ENCODE measurements at regions not wholly inside any gene's neighbourhood (a gene's known extent, or its start where the extent isn't known, plus 50 kb on each side); places are given as distances from the start of the nearest gene placed in this dataset.

- POLR2A ChIA-PET = no interaction called here
- TF ChIP-seq, protein P1, sequence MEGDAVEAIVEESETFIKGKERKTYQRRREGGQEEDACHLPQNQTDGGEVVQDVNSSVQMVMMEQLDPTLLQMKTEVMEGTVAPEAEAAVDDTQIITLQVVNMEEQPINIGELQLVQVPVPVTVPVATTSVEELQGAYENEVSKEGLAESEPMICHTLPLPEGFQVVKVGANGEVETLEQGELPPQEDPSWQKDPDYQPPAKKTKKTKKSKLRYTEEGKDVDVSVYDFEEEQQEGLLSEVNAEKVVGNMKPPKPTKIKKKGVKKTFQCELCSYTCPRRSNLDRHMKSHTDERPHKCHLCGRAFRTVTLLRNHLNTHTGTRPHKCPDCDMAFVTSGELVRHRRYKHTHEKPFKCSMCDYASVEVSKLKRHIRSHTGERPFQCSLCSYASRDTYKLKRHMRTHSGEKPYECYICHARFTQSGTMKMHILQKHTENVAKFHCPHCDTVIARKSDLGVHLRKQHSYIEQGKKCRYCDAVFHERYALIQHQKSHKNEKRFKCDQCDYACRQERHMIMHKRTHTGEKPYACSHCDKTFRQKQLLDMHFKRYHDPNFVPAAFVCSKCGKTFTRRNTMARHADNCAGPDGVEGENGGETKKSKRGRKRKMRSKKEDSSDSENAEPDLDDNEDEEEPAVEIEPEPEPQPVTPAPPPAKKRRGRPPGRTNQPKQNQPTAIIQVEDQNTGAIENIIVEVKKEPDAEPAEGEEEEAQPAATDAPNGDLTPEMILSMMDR (IDR thresholded peaks at IDR 0.05; ENCODE audit: unreplicated experiment) = no peak
- H3K9me3 Mint-ChIP-seq (ENCODE audit: unreplicated experiment) = no peaks in the 10 kb centered on the region
- CTCF ChIA-PET = interaction anchor here (0.7 to 3.4 kb wide), 2 partner anchors 11 to 25 kb away, joined by 4 to 34 read pairs; no protein-coding TSS in a partner anchor
- intact Hi-C loops (cut with micrococcal nuclease) = no loop called here
- no TSS peak for BruUV-seq (replicated peaks)
- no peaks in the 10 kb centered on the region for H3K27me3 Mint-ChIP-seq (ENCODE audit: insufficient read depth, unreplicated experiment)
- no peaks in the 10 kb centered on the region for H3K36me3 Mint-ChIP-seq (ENCODE audit: insufficient read depth, unreplicated experiment)
- DNase-seq (ENCODE audit: unreplicated experiment) = no peak
- H3K4me1 Mint-ChIP-seq (ENCODE audit: insufficient read depth, unreplicated experiment) = peaks cover 15% of the 10 kb centered on the region
- H3K4me3 Mint-ChIP-seq (ENCODE audit: unreplicated experiment) = no peak overlapping the region
- no peak overlapping the region for H3K27ac Mint-ChIP-seq (ENCODE audit: low read depth, unreplicated experiment)
These were observed 698.5 kb downstream of the KCNA4 start for GRCh38 chr11:29318134-29318845.

GRCh38 chr11:29317694-29318093 is 699.1 kb downstream of the KCNA4 start:
- intact Hi-C loops (cut with micrococcal nuclease) = no loop called here

DNA sequence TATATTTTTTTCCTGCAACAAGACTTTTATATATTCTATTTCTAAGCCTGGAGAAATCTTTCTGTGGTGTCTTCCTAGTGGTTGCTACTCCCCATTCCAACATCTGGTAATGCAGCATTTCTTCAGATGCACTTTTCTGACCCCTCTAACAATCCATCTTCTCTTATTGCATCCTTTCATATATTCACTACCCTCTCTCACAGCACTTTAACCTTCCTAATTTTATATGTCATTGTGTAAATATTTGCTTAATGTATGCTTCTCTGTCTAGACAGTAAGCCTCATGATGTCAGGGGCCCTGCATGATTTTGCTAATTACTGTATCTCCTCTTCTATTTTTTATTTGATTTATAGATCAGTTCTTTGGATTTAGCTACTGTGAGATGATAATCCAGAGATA is 701.6 kb downstream of the KCNA4 start:
- no TSS peak for BruUV-seq (replicated peaks)
- TF ChIP-seq, protein P1 (IDR thresholded peaks at IDR 0.05; ENCODE audit: unreplicated experiment) = no peak
- H3K36me3 Mint-ChIP-seq (ENCODE audit: insufficient read depth, unreplicated experiment) = no peaks in the 10 kb centered on the region
- H3K4me3 Mint-ChIP-seq (ENCODE audit: unreplicated experiment) = no peak overlapping the region
- POLR2A ChIA-PET = no interaction called here
- DNase-seq (ENCODE audit: unreplicated experiment) = no peak
- H3K27ac Mint-ChIP-seq (ENCODE audit: low read depth, unreplicated experiment) = no peak overlapping the region
- peaks cover 13% of the 10 kb centered on the region for H3K4me1 Mint-ChIP-seq (ENCODE audit: insufficient read depth, unreplicated experiment)
- no peaks in the 10 kb centered on the region for H3K27me3 Mint-ChIP-seq (ENCODE audit: insufficient read depth, unreplicated experiment)
- no peaks in the 10 kb centered on the region for H3K9me3 Mint-ChIP-seq (ENCODE audit: unreplicated experiment)
- intact Hi-C loops (cut with micrococcal nuclease) = no loop called here
- CTCF ChIA-PET = interaction anchor here (0.6 to 2.3 kb wide), 2 partner anchors 14 to 1561 kb away, joined by 4 to 17 read pairs; no protein-coding TSS in a partner anchor

More at GRCh38 chr11:29317694-29318093, 699.1 kb downstream of the KCNA4 start:
- no peaks in the 10 kb centered on the region for H3K27me3 Mint-ChIP-seq (ENCODE audit: insufficient read depth, unreplicated experiment)
- peaks cover 19% of the 10 kb centered on the region for H3K4me1 Mint-ChIP-seq (ENCODE audit: insufficient read depth, unreplicated experiment)
- ChIA-PET POLR2A (no interaction called here), CTCF (interaction anchor here (0.7 to 3.4 kb wide), 3 partner anchors 11 to 26 kb away, joined by 4 to 34 read pairs (median 17); no protein-coding TSS in a partner anchor)
- H3K4me3 Mint-ChIP-seq (ENCODE audit: unreplicated experiment) = no peak overlapping the region
- H3K36me3 Mint-ChIP-seq (ENCODE audit: insufficient read depth, unreplicated experiment) = no peaks in the 10 kb centered on the region
- no peak overlapping the region for H3K27ac Mint-ChIP-seq (ENCODE audit: low read depth, unreplicated experiment)
- DNase-seq (ENCODE audit: unreplicated experiment) = no peak
- TF ChIP-seq, protein P1 (IDR thresholded peaks at IDR 0.05; ENCODE audit: unreplicated experiment) = no peak
- BruUV-seq (replicated peaks) = no TSS peak
- no peaks in the 10 kb centered on the region for H3K9me3 Mint-ChIP-seq (ENCODE audit: unreplicated experiment)

GRCh38 chr11:29314211-29314610 is 702.6 kb downstream of the KCNA4 start:
- no TSS peak for BruUV-seq (replicated peaks)
- ChIA-PET CTCF (interaction anchor here (1.6 kb wide), 1 partner anchor 15 kb away, joined by 14 read pairs; no protein-coding TSS in a partner anchor), POLR2A (no interaction called here)
- Mint-ChIP-seq H3K4me3 (ENCODE audit: unreplicated experiment) (no peak overlapping the region), H3K36me3 (ENCODE audit: insufficient read depth, unreplicated experiment) (no peaks in the 10 kb centered on the region), H3K4me1 (ENCODE audit: insufficient read depth, unreplicated experiment) (peaks cover 18% of the 10 kb centered on the region), H3K27ac (ENCODE audit: low read depth, unreplicated experiment) (no peak overlapping the region), H3K9me3 (ENCODE audit: unreplicated experiment) (no peaks in the 10 kb centered on the region), H3K27me3 (ENCODE audit: insufficient read depth, unreplicated experiment) (no peaks in the 10 kb centered on the region)
- TF ChIP-seq, protein P1 (IDR thresholded peaks at IDR 0.05; ENCODE audit: unreplicated experiment) = no peak
- intact Hi-C loops (cut with micrococcal nuclease) = no loop called here
- no peak for DNase-seq (ENCODE audit: unreplicated experiment)
